HS-5 (cell line): ENCODE measurements at regions not wholly inside any gene's neighbourhood (a gene's known extent, or its start where the extent isn't known, plus 50 kb on each side); places are given as distances from the start of the nearest gene placed in this dataset.
"Not testable (repeated sequence)": the region's sequence is repeated elsewhere in the genome, so short reads cannot be mapped to it uniquely, and the experiment has no call there.

Source experiments
- DNase-seq: peaks from one replicate; pipeline ENCODE4 v3.0.0-alpha.2; 2012; ENCODE audit warnings: low read depth

DNA sequence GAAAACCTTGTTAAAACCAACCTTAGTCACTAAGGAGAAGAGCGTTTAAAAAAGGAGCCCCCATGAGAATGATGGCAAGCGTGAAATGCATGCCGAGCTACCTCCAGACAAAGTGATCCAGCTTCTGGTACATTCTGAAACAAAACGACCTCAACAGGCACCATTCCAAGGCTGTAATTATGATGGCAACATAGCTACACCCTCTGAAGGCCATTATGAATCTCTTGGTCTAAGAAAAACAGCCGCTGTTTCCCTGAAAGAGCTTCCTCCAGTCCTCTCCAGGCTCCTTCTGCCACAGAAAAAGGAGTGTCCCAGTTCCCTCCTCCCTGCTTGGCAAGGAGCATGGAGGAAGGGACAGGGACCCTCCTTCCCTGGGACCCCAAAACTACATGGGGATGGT is 50.0 kb upstream of the ABLIM1 start:
- no peak for DNase-seq

- peak; percentile 67 for DNase-seq
These were observed 50.8 kb upstream of the ABLIM1 start for GRCh38 chr10:114708717-114709335.

DNA sequence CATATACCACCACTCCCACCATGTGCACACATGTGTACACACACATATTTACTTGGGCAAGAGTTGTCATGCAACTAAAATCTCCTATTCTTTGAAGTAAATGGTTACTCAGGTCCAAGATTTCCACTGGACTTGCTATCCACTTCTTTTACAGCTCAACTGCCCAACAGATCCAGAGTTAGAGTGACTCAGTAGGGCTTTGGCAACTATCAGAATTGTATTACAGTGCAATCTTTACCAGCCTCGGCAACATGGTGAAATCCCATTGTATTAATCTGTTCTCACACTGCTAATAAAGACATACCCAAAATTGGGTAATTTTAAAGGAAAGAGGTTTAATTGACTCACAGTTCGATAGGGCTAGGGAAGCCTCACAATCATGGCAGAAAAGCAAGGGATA is 51.9 kb upstream of the ABLIM1 start:
- DNase-seq: no peak

DNA sequence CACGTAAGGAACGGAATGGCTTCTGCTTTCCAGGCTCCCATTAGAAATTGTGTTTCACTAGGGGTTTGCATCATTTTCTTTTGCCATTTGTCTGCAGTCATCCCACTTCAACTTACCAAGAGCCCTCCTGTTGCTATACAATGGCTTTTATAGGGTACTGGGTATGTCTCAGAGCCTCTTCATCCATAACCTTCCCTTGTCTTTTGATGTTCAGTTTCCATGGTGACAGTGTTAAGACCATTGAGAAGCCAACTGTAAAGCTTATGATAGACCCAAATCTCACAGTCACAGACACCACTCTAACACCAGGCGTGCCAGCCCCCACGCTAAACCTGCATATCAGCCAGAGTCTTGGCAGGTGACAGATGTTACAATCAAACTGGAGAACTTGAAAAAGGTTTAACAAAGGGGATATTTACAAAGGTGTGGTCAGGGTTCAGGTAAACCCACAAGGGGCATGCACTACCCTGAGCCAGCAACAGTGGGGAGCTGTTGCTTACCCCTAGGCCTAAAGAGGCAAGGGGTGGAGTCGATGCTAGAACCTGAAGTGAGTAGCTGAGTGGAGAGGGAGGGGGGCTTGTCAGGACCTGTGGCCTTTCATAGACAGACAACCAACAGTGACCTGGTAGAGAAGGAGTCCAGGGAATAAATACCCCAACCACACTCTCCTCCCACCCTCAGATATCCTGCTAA is 53.2 kb upstream of the ABLIM1 start:
- DNase-seq: no peak

- no peak for DNase-seq
These were observed 53.8 kb upstream of the ABLIM1 start for GRCh38 chr10:114711869-114712250.

DNA sequence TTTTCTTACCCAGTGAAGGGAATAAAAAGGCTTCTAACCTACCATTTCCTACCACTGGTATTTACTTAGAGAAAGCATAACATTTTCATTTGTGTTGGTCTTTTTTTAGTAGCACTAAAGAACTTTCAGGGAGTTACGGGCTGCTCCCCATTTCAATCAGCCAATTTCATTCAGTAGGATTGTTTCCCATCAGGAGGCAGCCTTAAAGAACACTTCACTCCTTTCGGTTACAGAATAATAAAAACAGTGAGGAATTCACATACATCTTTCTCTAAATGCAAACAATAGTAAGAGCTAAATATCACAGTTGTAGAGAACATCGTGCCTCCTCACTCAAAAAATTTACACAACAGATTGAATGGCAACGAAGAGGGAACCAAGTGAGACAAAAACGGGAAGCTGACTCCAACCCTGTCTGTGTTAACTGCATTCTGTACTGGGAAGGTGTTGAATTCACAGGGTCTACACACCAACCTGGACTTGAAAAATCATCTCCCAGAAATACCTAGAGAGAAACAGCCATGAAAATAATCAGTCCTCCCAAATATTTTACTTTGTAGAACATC is 55.5 kb upstream of the ABLIM1 start:
- DNase-seq: no peak

DNA sequence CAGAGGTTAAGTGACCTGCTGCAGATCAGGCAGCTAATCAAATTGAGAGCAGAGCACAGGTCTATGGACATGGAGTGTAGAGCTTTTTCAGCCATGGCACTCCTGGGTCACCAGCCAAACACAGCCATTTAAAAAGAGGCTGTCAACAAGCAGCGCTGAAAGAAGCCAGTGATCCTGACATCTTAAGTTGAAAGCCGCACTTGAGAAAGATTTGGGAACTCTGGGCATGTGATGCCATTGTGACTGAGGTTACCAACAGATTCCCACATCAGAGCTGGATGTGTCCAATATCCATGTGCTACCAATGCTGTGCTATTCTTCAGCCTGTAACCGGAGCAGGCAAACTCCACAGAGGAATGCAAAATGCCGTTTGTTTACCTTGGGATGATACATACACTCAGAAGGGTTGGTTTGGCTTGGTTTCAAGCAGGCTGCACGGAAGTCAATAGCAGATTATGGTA is 56.2 kb upstream of the ABLIM1 start:
- peak; percentile 65 for DNase-seq

GRCh38 chr10:114715171-114715670 is 57.1 kb upstream of the ABLIM1 start:
- DNase-seq: no peak

DNA sequence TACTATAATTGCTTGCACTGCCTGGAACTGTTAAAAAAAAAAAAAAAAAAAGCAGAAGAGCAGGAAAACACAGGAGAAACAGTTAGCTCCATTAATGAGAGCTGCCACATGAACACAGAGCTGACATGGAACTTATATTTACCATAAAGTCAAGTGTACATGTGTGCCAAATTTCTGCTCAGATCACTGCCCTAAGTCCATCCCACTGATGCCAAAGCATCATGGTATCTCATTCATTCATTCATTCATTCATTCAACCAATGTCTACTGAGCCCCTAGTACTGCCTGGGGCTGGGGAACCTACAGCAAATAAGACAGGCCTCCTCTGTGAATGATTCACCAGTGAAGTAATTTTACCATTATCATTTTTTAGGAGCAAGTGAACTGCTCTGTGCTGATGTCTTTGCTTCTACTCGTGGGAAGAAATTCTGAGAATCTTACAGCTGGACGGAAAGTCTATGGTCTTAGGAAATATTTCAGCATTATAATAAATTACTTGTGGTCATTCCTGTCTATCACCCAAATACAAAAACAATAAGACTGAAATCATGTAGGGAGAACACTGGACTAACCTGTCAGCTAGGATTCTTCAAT is 58.8 kb upstream of the ABLIM1 start:
- no peak for DNase-seq

DNA sequence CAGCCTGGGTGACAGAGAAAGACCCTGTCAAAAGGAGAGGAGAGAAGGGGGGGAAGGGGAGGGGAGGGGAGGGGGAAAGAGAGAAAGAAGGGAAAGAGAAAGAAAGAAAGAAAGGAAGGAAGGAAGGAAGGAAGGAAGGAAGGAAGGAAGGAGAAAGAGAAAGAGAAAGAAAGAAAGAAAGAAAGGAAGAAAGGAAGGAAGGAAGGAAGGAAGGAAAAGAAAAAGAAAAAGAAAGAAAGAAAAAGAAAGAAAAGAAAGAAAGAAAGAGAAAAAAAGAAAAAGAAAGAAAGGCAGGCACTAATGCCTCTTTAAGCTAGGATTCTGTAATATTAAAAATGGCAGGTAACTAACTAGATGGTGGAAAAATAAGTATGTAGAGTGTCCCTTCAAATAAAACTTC is 59.8 kb upstream of the ABLIM1 start:
- not testable (repeated sequence) for DNase-seq

DNA sequence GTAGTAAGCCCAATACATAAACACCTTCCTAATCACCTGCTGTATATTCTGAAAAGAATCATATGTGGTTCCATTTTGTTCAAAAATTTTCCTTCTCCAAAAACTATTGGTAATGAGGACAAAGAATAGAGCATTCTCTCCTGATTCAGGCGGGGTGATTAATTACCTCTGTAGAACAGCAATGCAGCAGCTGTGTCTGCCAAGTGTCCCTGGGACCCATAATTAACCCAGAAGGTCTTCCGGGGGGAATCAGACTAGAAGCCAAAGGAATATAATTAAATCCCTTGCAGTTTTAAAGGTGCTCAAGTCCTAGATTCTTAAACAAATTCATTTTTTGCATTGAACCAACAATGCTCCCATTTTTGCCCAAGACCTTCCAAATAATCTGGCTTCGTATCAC is 60.3 kb upstream of the ABLIM1 start:
- no peak for DNase-seq

GRCh38 chr10:114719311-114719710 is 61.2 kb upstream of the ABLIM1 start:
- DNase-seq: no peak

DNA sequence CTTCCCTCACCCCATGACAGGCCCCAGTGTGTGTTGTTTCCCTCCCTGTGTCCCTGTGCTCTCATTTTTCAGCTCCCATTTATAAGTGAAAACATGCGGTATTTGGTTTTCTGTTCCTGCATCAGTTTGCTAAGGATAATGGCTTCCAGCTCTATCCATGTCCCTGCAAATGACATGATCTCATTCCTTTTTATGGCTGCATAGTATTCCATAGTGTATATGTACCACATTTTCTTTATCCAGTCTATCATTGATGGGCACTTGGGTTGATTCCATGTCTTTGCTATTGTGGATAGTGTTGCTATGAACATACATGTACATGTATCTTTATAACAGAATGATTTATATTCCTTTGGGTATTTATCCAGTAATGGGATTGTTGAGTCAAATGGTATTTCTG is 61.9 kb upstream of the ABLIM1 start:
- not testable (repeated sequence) for DNase-seq

- no peak for DNase-seq
These were observed 62.7 kb upstream of the ABLIM1 start for GRCh38 chr10:114720685-114721278.

GRCh38 chr10:114722136-114722535 is 64.1 kb upstream of the ABLIM1 start:
- not testable (repeated sequence) for DNase-seq

GRCh38 chr10:114723361-114723760 is 65.3 kb upstream of the ABLIM1 start:
- DNase-seq: no peak

- no peak for DNase-seq
These were observed 66.1 kb upstream of the ABLIM1 start for GRCh38 chr10:114723991-114724715.

GRCh38 chr10:114724716-114725106 is 66.6 kb upstream of the ABLIM1 start:
- no peak for DNase-seq

GRCh38 chr10:114726820-114727271 is 68.8 kb upstream of the ABLIM1 start:
- DNase-seq: no peak

- no peak for DNase-seq
These were observed 70.2 kb upstream of the ABLIM1 start for GRCh38 chr10:114728325-114728724.

DNA sequence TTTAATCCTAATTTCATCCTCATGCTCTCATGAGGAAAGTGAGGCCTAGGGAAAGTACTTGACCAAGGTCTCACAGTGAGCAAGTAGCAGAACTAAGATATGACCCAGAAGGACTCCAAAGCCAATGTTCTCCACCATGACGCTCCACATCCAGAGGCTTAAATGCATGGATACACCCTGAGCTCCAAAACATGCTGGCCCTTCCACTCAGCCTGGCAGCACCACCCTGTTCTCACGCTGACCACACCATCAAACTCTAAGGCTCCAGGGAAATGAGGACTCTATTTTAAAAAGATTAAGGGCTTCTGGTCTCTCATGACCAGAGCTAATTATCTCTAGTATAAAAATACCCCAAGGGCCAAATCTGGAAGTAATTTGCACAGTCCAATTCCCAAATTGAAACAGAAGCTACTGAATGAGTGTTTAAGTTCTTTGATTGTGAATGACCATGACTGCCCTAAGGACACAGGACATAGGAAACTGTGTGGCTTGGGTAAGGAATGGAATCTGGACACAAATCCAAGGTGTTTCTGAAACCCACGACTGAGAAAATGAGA is 71.1 kb upstream of the ABLIM1 start:
- DNase-seq: no peak

GRCh38 chr10:114730291-114730690 is 72.2 kb upstream of the ABLIM1 start:
- no peak for DNase-seq
